Brain pericyte (primary cell): ENCODE measurements at regions not wholly inside any gene's neighbourhood (a gene's known extent, or its start where the extent isn't known, plus 50 kb on each side); places are given as distances from the start of the nearest gene placed in this dataset.

ENCODE experiments used
- DNase-seq: peaks from one replicate; pipeline ENCODE4 v3.0.0-alpha.2; 2012; ENCODE audit warnings: low read depth, low spot score

DNA sequence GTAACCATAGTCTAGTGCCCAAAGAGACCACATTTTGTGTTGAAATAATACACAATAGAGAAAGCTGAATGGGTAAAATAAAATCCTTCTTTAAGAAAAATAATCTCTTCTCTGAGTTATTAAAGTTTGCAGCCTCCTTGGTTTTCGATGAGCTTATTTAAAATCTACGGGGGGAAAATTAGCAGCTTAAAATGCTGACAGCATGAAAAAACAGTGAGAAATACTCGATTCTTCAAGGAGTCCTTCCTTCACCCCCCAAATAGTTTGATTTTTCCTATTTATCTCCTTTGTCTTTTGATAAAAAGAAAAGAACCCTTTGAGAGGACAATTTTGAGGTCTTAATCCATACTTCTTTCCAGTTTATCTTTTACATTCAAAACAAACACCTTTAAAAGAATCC is 394.0 kb upstream of the B3GALT2 start:
- no peak for DNase-seq

GRCh38 chr1:193579323-193579722 is 392.9 kb upstream of the B3GALT2 start:
- no peak for DNase-seq

GRCh38 chr1:193574913-193575312 is 388.5 kb upstream of the B3GALT2 start:
- no peak for DNase-seq

- DNase-seq: no peak
These were observed 383.5 kb upstream of the B3GALT2 start for GRCh38 chr1:193569983-193570269.

DNA sequence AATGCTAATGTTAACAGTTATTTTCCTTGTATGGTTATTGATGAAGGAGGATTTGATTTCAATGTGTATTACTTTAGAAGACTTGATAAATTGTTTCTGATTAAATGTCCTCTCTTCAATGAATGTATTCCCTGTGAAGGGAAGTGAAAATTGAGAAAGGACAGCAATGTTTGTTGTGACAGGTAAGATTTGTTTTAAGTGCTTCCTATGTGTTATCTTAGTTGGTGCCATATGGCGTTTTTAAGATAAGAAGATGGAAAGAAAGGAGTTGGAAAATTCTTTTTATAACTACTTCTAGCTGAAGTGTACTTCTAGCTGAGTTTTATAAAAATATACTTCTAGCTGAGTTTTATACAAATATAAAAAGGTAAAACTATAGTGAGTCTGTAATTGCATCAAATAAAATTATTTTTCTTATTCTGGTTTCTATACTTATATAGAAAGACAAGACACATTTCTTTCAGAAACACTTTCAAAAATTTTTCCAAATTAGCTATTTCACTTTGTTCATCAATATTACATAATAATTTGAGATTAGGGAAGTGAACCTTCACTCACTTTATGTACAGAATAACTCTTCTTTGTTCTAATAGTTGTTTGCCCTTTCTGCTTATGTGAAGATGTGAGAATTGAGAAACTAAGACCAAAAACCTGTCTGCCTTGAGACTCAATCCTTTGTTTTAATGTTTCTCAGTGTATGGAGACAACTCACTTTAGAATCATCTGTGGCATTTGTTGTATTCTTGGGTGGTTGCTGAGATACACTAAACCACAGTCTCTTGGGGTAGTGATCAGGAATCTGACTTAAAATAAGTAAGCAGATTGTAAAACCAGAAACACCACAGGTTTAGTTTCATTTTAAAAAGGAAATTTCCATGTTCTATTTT is 382.9 kb upstream of the B3GALT2 start:
- DNase-seq: peak; percentile 8

DNA sequence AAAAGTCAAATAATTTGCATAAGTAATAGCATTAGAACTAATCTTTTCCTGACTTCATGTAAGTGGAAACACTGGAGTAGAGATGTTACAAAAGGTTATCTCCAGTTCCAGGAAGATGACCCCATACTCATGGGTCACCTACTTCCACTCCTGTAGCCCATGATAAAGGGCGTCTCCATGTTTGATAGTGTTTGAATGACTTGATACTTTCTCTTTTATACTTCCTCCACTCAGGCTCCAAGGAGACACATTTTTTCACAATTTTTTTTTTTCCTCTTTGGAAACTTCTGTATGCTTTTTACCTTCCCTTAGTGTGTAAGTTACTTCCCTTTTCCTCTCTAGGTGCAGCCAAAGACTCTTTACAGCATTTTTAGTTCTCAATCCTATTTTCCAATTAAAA is 382.1 kb upstream of the B3GALT2 start:
- no peak for DNase-seq

DNA sequence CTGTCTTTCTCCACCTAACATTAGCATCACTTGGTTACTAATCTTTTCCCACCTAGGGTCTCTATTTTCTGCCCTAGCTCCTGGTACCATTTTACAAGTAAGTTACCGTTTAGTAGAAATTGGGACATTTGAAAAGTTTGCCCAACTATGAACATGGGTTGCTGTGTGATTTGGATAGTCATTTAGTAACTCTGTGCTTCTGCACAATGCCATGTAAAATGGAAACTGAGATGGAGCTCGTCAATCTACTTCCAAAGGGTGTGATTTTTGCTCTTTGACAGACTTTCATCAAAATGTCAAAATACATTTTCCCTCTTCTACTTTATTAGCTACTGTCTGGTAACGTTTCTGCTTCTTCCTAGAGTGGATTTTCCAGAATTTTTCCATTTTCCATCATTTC is 381.5 kb upstream of the B3GALT2 start:
- DNase-seq: no peak

GRCh38 chr1:193566735-193567134 is 380.3 kb upstream of the B3GALT2 start:
- DNase-seq: no peak

GRCh38 chr1:193565971-193566577 is 379.7 kb upstream of the B3GALT2 start:
- no peak for DNase-seq

DNA sequence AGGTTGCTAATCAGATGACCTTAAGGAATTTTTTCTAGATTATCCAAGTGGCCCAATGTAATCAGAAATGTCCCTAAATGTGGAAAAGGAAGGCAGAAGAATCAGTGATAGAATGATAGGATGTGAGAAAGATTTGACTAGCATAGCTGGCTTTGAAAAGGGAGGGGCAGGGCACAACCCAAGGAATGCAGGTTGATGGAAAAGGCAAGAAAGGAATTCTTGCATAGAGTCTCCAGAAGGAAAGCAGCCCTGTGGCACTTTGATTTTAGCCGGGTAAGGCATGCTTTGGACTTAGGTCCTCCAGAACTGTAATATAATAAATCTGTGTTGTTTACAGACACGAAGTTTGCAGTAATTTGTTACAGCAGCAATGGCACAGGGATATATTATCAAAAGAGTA is 375.7 kb upstream of the B3GALT2 start:
- DNase-seq: no peak

DNA sequence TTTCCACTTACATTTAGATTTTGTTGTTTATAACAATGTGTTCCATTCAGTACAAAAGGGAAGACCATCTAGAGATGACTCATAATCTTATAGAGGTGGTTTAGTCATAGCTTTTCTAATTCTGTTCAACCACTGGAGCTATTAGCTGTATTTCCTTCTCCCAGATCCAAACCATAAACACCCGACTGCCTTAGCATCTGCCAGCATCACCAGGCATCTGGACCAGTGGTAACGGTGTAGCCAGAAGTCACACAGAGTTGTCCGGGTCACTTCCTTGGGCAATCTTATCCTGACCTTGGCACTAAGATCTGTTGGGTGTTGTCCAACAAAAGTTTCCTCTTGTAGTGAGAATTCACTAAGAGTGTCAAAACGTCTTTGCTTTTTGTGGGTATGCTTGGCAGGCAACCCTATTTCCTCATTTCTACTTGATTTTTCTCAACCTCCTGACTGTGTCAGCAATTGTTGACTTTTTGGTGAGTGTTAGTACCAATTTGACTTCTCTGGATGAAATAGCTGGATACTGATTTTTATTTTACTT is 372.1 kb upstream of the B3GALT2 start:
- peak; percentile 38 for DNase-seq

DNA sequence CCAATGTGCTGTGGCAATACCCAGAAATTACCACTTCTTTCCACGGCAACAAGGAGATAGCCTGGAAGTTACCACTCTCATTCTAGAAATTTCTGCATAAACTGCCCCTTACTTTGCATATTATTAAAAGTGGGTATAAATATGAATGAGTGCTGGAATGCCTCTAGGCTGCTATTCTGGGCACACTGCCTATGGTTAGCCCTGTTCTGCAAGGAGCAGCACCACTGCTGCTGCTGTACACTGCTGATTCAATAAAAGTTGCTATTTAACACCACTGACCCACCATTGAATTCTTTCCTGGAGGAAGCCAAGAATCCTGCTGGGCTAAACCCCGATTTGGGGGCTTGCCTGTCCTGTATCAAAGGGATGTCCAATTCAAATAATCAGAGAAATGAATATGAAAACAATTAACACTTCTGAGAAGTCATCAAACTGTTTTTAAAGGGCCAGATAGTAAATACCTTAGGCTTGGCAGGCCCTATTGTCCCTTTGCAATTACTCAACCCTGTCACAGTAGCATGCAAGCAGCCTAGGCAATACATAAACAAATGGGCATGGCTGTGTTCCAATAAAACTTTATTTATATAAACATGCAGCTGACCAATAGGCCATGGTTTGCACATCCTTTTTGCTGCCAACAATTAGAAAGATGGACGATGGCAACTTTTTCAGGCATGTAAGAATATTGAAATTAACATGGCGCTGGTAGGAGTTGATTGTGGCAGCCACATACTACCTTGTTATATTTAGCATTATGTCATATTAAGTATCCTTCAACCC is 369.4 kb upstream of the B3GALT2 start:
- no peak for DNase-seq

DNA sequence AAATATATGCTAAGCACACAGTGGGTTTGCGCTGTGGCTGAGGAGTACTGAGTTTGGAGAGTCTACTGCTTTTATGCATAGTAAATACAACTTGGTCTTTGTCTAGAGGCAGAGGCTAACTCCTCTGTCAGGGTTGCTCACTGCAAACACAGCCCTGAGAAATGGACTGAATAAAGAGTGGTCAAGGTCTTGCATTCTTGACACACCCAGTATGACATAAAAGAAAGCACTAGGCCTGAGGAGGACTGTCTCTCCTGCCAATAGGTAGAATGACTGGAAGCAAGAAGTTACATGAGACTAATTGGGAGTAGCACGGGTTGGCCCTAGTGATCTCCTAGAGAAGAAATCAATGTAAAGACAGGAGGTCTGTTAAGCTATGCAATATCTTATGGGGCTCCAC is 367.2 kb upstream of the B3GALT2 start:
- no peak for DNase-seq

DNA sequence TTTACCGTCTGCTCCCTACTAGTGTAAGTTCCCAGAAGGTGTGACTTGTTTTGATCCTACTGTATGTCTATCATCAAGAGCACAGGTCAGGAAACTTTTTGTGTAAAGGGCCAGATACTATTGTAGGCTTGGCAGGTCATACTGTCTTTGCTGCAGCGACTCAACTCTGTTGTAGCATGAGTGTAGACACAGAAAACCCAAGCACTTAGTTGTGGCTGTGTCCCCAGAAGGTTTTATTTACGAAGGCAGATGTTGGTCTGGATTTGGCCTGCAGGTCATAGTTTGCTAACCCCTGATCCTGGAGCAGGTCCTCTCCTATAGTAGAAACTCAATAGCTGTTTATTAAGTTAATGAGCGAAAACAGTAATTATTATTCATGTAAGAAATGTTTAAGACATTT is 365.9 kb upstream of the B3GALT2 start:
- no peak for DNase-seq

GRCh38 chr1:193549081-193549480 is 362.7 kb upstream of the B3GALT2 start:
- DNase-seq: no peak

DNA sequence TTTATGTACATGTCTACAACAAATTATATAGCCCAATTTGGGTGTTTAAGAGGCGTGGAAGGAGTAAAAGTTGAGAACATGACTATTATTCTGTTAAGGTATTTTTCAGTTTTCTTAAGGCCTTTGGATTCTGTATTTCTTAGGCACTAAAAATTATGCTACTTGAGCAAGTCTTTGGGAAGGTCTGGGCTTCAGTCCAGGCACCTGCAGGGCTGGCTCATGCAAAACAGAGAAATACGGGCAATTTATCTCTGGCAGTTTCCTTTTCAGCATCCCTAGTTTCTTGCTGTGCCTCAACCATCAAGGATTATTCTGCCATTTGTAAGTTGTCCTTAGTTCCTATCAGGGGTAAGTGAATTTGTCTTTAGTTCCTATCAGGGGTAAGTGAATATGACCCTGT is 358.8 kb upstream of the B3GALT2 start:
- no peak for DNase-seq

GRCh38 chr1:193543259-193543658 is 356.8 kb upstream of the B3GALT2 start:
- DNase-seq: no peak

- DNase-seq: no peak
These were observed 356.3 kb upstream of the B3GALT2 start for GRCh38 chr1:193542690-193543089.

DNA sequence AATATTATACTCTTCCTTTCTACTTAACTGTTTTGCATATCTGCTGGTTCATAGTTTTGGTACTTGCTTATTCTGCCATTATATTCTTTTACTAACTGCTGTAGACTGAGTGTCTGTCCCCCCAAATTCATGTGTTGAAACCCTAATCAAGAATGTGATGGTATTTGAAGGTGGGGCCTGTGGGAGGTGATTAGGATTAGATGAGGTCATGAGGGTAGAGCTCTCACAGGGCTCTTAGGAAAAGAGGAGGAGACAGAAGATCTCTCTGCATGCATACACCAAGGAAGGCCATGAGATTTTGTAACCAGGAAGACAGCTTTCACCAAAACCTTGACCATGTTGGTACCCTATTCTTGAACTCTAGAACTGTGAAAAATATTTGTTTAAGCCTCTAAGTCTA is 354.1 kb upstream of the B3GALT2 start:
- DNase-seq: no peak

DNA sequence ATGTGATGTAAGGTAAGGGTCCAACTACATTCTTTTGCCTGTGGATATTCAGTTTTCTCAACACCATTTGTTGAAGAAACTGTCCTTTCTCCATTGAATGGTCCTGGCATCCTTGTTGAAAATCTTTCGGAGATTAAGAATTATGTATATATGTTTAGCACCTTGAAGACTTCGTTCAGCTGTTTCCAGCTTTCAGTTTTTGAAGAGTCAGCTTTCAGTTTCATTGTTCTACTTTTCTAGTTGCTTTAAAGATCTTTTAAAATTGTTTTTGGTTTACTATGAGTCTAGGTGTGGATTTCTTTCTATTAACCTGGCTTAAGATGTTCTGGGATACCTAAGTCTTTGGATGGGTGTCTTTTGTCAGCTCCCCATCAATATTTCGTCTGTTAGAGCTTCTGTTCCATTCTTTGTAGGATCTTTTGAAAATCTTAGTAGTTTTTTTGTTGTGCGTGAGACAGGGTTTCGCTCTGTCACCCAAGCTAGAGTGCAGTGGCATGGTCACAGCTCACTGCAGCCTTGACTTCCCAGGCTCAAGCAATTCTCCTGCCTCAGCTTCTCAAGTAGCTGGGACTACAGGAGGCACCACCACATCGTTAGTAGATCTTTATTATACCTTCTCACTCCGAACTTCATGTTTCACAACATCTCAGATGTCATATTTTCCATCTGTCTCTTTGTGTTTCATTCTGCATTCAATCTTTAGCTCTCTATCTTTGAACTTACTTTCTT is 353.5 kb upstream of the B3GALT2 start:
- DNase-seq: no peak

GRCh38 chr1:193538680-193539079 is 352.3 kb upstream of the B3GALT2 start:
- no peak for DNase-seq

- no peak for DNase-seq
These were observed 351.6 kb upstream of the B3GALT2 start for GRCh38 chr1:193538003-193538354.
